ENCODE measurements at regions not wholly inside any gene's neighbourhood (a gene's known extent, or its start where the extent isn't known, plus 50 kb on each side); places are given as distances from the start of the nearest gene placed in this dataset.

- Mint-ChIP-seq H3K4me3 (ENCODE audit: unreplicated experiment) (no peak overlapping the region), H3K36me3 (ENCODE audit: unreplicated experiment) (no peaks in the 10 kb centered on the region), H3K9me3 (ENCODE audit: unreplicated experiment) (no peaks in the 10 kb centered on the region), H3K27ac (ENCODE audit: unreplicated experiment) (no peak overlapping the region), H3K4me1 (ENCODE audit: unreplicated experiment) (peaks cover 3% of the 10 kb centered on the region), H3K27me3 (ENCODE audit: unreplicated experiment) (no peaks in the 10 kb centered on the region)
- no peak for TF ChIP-seq CTCF (IDR thresholded peaks at IDR 0.05)
- no peak for DNase-seq (ENCODE audit: extremely low spot score, unreplicated experiment)
These were observed 413.0 kb upstream of the PTPRD start for GRCh38 chr9:11025775-11026174.

DNA sequence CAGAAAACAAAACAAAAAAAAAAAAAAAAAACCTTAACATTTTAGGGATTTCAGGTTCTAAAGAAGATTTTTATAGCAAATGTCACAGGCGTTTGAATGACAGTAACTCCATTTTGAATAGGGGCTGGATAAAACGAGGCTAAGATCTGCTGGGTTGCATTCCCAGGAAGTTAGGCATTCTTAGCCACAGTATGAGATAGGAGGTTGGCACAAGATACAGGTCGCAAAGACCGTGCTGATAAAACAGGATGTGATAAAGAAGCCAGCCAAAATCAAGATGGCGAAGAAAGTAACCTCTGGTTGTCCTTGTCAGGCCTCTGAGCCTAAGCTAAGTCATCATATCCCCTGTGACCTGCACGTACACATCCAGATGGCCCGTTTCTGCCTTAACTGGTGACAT, 425.6 kb upstream of the PTPRD start:
- Mint-ChIP-seq H3K27me3 (ENCODE audit: unreplicated experiment) (peaks cover 3% of the 10 kb centered on the region), H3K4me1 (ENCODE audit: unreplicated experiment) (no peaks in the 10 kb centered on the region), H3K36me3 (ENCODE audit: unreplicated experiment) (no peaks in the 10 kb centered on the region), H3K27ac (ENCODE audit: unreplicated experiment) (no peak overlapping the region), H3K4me3 (ENCODE audit: unreplicated experiment) (no peak overlapping the region), H3K9me3 (ENCODE audit: unreplicated experiment) (peaks cover 5% of the 10 kb centered on the region)
- no peak for TF ChIP-seq CTCF (IDR thresholded peaks at IDR 0.05)
- DNase-seq (ENCODE audit: extremely low spot score, unreplicated experiment) = no peak

- Mint-ChIP-seq H3K4me1 (ENCODE audit: unreplicated experiment) (no peaks in the 10 kb centered on the region), H3K27ac (ENCODE audit: unreplicated experiment) (no peak overlapping the region), H3K36me3 (ENCODE audit: unreplicated experiment) (no peaks in the 10 kb centered on the region), H3K27me3 (ENCODE audit: unreplicated experiment) (peaks cover 3% of the 10 kb centered on the region), H3K9me3 (ENCODE audit: unreplicated experiment) (peaks cover 5% of the 10 kb centered on the region), H3K4me3 (ENCODE audit: unreplicated experiment) (no peak overlapping the region)
- DNase-seq (ENCODE audit: extremely low spot score, unreplicated experiment) = no peak
- TF ChIP-seq CTCF (IDR thresholded peaks at IDR 0.05) = no peak
These were observed 426.2 kb upstream of the PTPRD start for GRCh38 chr9:11039006-11039405.

GRCh38 chr9:11045589-11045988, 432.8 kb upstream of the PTPRD start:
- H3K27ac Mint-ChIP-seq (ENCODE audit: unreplicated experiment) = no peak overlapping the region
- H3K4me3 Mint-ChIP-seq (ENCODE audit: unreplicated experiment) = no peak overlapping the region
- no peaks in the 10 kb centered on the region for H3K36me3 Mint-ChIP-seq (ENCODE audit: unreplicated experiment)
- H3K27me3 Mint-ChIP-seq (ENCODE audit: unreplicated experiment) = peaks cover 3% of the 10 kb centered on the region
- no peaks in the 10 kb centered on the region for H3K4me1 Mint-ChIP-seq (ENCODE audit: unreplicated experiment)
- H3K9me3 Mint-ChIP-seq (ENCODE audit: unreplicated experiment) = no peaks in the 10 kb centered on the region
- TF ChIP-seq CTCF (IDR thresholded peaks at IDR 0.05) = no peak
- DNase-seq (ENCODE audit: extremely low spot score, unreplicated experiment) = no peak

- Mint-ChIP-seq H3K36me3 (ENCODE audit: unreplicated experiment) (no peaks in the 10 kb centered on the region), H3K27me3 (ENCODE audit: unreplicated experiment) (no peaks in the 10 kb centered on the region), H3K9me3 (ENCODE audit: unreplicated experiment) (no peaks in the 10 kb centered on the region), H3K4me1 (ENCODE audit: unreplicated experiment) (no peaks in the 10 kb centered on the region), H3K27ac (ENCODE audit: unreplicated experiment) (no peak overlapping the region), H3K4me3 (ENCODE audit: unreplicated experiment) (no peak overlapping the region)
- DNase-seq (ENCODE audit: extremely low spot score, unreplicated experiment) = no peak
- TF ChIP-seq CTCF (IDR thresholded peaks at IDR 0.05) = no peak
These were observed 450.5 kb upstream of the PTPRD start for GRCh38 chr9:11063263-11063662.

Data from osteocyte (in vitro differentiated cells).